ENCODE measurements at regions not wholly inside any gene's neighbourhood (a gene's known extent, or its start where the extent isn't known, plus 50 kb on each side); places are given as distances from the start of the nearest gene placed in this dataset.

GRCh38 chr14:104286496-104286895 lies 148.1 kb downstream of the KIF26A start:
- H3K4me1 ChIP-seq (ENCODE audit: control insufficient read depth in 2 of 3, insufficient read depth in 2 of 3, low read depth in 1 of 3, low read length in 3 of 3), result no peaks in the 10 kb centered on the region
- H3K9ac ChIP-seq (ENCODE audit: low read length in 3 of 3), result no peak overlapping the region
- no peak overlapping the region for H3K27ac ChIP-seq (ENCODE audit: low read depth in 2 of 2, low read length in 2 of 2)
- no peak for FAIRE-seq
- peak in 2 of 5 donors; percentile 19 to 25 for DNase-seq
- no peaks in the 10 kb centered on the region for H3K9me3 ChIP-seq (ENCODE audit: control insufficient read depth in 2 of 3, insufficient read depth in 1 of 3, low read length in 3 of 3)
- no peaks in the 10 kb centered on the region for H3K36me3 ChIP-seq (ENCODE audit: control insufficient read depth in 2 of 3, insufficient read depth in 3 of 3, low read length in 3 of 3)
- intact Hi-C loops (cut with DNase I), result no loop called here
- H3K27me3 ChIP-seq (ENCODE audit: control insufficient read depth, insufficient read depth, low read length), result peaks cover 2% of the 10 kb centered on the region
- H3K4me3 ChIP-seq (ENCODE audit: low read length in 3 of 3), result no peak overlapping the region
- no peak for TF ChIP-seq CTCF (IDR thresholded peaks at IDR 0.05; ENCODE audit: borderline replicate concordance, extremely low read depth, insufficient read depth)

GRCh38 chr14:104287301-104288009 lies 149.1 kb downstream of the KIF26A start:
- DNase-seq, result peak in 2 of 5 donors; percentile 20 to 53
- peaks cover 2% of the 10 kb centered on the region for H3K27me3 ChIP-seq (ENCODE audit: control insufficient read depth, insufficient read depth, low read length)
- no peak overlapping the region for H3K9ac ChIP-seq (ENCODE audit: low read length in 3 of 3)
- no peak for FAIRE-seq
- no peak overlapping the region for H3K27ac ChIP-seq (ENCODE audit: low read depth in 2 of 2, low read length in 2 of 2)
- H3K36me3 ChIP-seq (ENCODE audit: control insufficient read depth in 2 of 3, insufficient read depth in 3 of 3, low read length in 3 of 3), result no peaks in the 10 kb centered on the region
- intact Hi-C loops (cut with DNase I), result no loop called here
- H3K4me1 ChIP-seq (ENCODE audit: control insufficient read depth in 2 of 3, insufficient read depth in 2 of 3, low read depth in 1 of 3, low read length in 3 of 3), result no peaks in the 10 kb centered on the region
- H3K4me3 ChIP-seq (ENCODE audit: low read length in 3 of 3), result no peak overlapping the region
- H3K9me3 ChIP-seq (ENCODE audit: control insufficient read depth in 2 of 3, insufficient read depth in 1 of 3, low read length in 3 of 3), result no peaks in the 10 kb centered on the region
- no peak for TF ChIP-seq CTCF (IDR thresholded peaks at IDR 0.05; ENCODE audit: borderline replicate concordance, extremely low read depth, insufficient read depth)

GRCh38 chr14:104288272-104288671 lies 149.9 kb downstream of the KIF26A start:
- no peak overlapping the region for H3K27ac ChIP-seq (ENCODE audit: low read depth in 2 of 2, low read length in 2 of 2)
- no peak for FAIRE-seq
- no peak for TF ChIP-seq CTCF (IDR thresholded peaks at IDR 0.05; ENCODE audit: borderline replicate concordance, extremely low read depth, insufficient read depth)
- H3K4me3 ChIP-seq (ENCODE audit: low read length in 3 of 3), result no peak overlapping the region
- H3K36me3 ChIP-seq (ENCODE audit: control insufficient read depth in 2 of 3, insufficient read depth in 3 of 3, low read length in 3 of 3), result no peaks in the 10 kb centered on the region
- no peaks in the 10 kb centered on the region for H3K9me3 ChIP-seq (ENCODE audit: control insufficient read depth in 2 of 3, insufficient read depth in 1 of 3, low read length in 3 of 3)
- peaks cover 2% of the 10 kb centered on the region for H3K27me3 ChIP-seq (ENCODE audit: control insufficient read depth, insufficient read depth, low read length)
- no peak overlapping the region for H3K9ac ChIP-seq (ENCODE audit: low read length in 3 of 3)
- intact Hi-C loops (cut with DNase I), result no loop called here
- H3K4me1 ChIP-seq (ENCODE audit: control insufficient read depth in 2 of 3, insufficient read depth in 2 of 3, low read depth in 1 of 3, low read length in 3 of 3), result no peaks in the 10 kb centered on the region
- DNase-seq, result peak in 2 of 5 donors; percentile 20 to 35
